Stimulated activated CD8-positive, alpha-beta memory T cell treated with anti-CD3 and anti-CD28 coated beads, Interleukin-15, amount 100 ng/mL, for 4 hours (primary cell): ENCODE measurements at regions not wholly inside any gene's neighbourhood (a gene's known extent, or its start where the extent isn't known, plus 50 kb on each side); places are given as distances from the start of the nearest gene placed in this dataset.
"Not testable (repeated sequence)": the region's sequence is repeated elsewhere in the genome, so short reads cannot be mapped to it uniquely, and the experiment has no call there.

Source experiments
- DNase-seq, 2 donors: peaks; one replicate each; pipeline ENCODE4 v3.0.0-alpha.2; 2020; ENCODE audit warnings: low read depth in 2 of 2

DNA sequence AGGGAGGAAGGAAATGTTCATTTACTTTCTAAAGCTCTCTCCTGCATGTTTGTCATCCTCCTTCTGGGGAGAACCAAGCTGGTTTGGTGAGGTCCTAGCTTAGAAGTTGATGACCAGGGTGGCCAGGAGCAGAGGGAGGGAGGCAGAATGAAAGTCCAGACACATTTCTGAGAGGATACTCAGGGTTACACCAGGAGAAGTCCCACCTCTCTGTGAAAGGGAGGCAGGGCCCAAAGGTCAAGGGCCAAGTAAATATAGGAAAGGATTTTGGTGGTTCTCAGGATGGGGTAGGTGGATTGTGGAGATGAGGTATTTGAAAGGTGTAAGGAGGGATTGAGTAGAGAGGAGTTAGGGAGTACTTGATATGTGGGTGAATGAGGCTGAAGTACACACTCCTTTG, 58.0 kb upstream of the FBXO11 start:
- no peak for DNase-seq

DNA sequence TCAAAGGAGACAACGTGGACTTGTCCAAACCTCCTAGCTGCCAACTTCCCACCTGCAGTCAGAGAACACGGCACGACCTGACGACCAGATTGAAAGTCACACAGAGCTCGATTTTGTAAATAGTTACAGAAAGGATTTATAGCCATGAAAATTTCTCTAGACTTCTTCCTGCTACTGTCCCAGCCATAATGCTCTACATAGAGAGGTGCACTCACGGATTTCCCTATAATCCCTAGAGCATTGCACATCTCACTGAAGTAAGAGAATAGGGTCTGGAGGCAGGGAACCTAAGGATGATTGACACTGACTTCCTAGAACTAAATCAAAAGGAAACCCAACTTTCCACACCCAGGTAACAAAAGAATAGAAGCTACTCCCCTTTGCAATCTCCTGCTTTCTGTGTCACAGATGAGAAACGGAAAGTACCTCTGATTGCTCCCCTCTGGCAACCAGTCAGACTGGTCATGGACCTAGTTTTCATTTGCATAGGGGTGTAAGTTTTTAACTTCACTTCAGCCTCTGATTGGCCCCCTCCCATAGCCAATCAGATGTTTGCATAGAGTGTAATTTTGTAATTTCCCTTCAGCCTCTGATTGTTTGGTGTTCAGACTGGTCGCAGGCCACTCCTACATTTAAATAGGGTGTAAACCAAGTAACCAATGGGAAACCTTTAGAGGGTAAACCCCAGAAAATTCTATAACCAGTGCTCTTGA, 58.6 kb upstream of the FBXO11 start:
- DNase-seq = no peak

DNA sequence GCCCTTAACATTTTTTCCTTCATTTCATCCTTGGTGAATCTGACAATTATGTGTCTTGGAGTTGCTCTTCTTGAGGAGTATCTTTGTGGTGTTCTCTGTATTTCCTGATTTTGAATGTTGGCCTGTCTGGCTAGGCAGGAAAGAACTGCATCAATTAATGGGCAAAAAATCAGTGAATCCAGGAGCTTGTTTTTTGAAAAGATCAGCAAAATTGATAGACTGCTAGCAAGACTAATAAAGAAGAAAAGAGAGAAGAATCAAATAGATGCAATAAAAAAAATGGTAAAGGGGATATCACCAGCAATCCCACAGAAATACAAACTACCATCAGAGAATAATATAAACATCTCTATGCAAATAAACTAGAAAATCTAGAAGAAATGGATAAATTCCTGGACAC, 70.4 kb upstream of the FBXO11 start:
- DNase-seq = not testable (repeated sequence)

DNA sequence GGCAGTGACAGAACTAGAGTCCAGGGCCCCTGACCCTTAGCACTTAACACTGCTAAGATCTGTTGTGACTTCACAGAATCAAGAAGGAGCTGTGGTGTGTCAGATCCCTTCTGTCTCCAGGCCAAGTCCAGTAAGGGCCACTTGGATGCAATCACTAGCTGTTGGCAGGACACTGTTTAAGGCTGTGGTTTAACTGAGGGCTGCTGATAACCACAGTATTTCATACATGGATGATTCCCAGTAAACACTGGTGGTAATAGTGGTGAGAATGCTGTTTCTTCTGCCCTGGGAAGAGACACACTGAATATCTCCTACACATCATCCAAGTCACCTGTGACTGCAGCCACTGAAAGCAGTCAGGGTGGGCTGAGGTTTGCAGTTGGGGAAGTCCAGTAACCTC, 77.7 kb upstream of the FBXO11 start:
- DNase-seq = no peak

DNA sequence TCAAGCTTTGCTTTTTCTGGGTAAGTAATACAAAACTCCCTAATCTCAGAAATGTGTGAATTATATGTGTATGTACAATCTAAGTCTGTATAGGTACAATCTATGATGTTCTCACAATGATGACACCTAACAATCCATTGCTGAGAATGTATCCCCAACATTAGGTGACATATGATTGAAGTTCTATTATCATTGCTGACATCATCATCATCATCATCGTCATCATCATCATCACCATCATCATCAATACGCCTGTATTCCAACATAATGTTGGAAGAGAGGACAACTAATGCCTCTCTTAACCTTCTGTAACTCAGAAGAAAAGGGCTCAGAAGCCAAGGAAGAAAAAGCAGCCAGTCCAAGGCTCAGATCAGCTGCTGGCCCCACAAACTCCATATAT, 84.2 kb upstream of the FBXO11 start:
- DNase-seq = no peak

DNA sequence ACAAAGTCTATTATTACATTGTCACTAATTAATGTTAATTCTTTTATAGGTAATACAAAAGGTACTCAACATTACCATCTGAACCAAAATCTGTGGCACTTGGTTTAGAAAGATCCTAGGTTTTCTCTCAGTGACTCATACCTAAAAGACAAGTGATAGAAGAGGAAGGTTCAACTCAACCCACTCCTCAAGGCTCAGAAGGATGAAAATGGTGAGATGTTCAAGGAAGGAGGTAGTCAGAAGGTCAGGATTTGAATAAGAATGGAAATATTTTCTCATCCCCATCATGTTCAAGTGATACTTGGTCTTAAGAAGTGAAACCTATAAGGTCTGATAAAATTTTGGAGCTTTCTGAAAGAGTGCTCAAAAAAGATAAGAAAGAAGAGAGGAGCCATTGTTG, 86.4 kb upstream of the FBXO11 start:
- no peak for DNase-seq

DNA sequence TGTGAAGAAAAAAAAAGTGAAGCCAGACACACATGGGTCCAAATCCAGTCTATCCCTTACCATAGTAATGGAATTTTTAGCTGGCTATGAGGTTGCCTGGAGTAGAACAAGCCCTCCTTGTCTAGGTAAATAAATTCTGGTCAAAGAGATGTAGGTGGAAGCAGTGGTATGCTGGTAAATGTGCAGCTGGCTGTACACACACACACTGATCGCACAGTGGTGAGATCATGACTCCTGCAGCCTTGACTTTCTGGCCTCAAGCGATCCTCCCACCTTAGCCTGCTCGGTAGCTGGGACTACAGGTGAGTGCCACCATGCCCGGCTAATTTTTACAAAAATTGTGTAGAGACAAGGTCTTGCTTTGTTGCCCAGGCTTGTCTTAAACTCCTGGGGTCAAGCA, 90.5 kb upstream of the FBXO11 start:
- DNase-seq = no peak

DNA sequence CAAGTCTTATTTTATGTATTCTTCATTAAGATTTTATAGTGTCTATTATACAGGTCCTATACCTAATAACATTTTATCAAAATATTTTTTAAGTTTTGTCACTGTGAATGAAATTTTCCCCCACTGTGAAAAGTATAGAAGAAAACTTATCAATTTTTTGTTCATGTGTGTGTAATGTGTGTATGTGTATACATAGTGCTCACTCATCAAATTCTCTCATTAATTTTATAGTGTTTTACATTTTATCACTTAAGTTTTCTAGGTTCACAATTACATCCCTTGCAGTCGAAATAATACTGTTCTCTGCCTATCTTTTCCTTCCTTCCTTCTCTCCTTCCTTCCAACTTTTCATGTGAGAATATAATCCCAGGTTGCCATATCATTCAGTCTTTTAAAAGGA, 93.2 kb upstream of the FBXO11 start:
- no peak for DNase-seq

DNA sequence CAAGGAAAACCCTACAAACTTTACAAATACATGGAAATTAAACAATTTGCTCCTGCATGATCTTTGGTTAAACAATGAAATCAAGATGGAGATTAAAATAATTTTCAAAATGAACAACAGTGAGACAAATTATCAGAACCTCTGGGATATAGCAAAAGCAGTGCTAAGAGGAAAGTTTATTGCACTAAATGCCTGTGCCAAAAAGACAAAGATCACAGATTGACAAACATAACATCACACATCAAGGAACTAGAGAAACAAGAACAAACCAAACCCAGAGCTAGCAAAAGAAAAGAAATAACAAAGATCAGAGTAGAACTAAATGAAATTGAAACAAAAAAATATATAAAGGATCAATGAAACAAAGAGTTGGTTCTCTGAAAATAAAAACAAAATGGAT, 95.2 kb upstream of the FBXO11 start:
- no peak for DNase-seq

DNA sequence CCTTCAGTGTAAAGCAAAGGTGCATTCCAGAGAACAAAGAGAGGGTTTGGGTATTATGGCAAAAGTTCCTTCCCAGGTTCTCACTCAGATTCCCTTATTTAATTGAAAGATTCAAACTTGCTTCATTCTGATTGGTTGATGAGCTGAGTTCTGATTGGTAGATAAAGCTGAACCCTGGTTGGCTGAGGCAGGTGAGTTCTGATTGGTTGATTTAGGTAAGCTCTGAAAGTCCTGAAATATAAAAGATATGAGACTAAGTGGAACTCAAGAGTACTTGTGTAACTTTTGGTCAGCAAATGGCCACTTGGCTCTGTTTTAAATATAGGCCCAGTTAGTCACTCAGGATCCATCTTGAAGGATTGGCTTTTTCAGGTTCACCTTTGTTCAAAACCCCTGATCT, 99.8 kb upstream of the FBXO11 start:
- no peak for DNase-seq

DNA sequence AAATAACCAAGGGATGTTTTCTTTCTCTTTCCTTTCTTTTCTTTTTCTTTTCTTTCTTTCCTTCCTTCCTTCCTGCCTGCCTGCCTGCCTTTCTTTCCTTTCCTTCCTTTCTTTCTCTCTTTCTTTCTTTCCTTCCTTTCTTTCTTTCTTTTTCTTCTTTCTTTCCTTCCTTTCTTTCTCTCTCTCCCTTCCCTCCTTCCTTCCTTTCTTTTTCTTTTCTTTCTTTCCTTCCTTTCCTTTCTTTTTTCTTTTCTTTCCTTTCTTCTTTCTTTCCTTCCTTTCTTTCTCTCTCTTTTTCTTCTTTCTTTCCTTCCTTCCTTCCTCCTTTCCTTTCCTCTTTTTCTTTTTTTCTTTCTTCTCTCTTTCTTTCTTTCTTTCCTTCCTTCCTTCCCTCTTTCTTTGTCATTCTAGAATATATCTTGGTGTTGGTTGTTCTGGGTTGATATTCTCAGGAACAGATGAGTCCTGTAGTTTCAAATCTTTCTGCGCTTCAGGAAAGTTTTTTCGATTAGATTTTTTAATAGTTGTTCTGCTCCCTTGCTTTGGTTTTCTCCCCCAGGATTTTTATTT, 101.5 kb upstream of the FBXO11 start:
- DNase-seq = no peak

DNA sequence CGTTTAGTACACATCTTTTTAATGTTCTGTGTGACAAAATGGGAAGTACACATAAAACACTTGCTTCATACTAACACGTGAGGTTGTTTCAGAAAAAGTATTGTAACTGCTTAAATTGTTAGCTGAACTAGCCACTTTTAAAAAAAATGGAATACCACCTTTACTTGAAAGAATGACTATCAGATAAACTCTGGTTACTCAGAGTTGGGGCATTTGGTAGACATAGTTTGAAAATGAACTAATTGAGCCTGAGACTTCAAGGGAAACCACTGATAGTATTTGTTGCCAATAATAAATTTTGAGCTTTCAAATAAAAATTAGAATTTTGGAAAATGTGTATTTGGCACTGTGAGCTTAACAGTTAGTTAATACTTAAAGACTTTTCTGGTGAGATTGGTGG, 103.0 kb upstream of the FBXO11 start:
- DNase-seq = no peak

DNA sequence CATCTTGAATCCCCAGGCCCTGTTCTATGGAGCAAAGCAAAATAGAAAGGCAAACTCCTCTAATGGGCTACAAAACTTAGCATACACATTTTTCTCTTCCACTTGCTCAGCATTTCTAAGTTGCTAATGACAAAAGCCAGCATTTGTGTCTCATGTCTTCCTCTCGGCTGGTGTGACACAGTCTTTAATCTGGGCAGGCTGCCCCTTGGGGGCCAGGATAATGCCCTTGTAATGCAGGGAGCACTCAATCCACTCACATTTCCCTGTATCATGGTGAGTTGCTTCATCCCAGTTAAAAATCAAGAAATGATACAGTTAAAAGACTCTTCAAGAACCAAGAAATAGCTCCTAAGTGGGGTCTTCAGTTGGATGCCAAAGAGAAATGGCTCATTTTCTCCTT, 109.1 kb upstream of the FBXO11 start:
- DNase-seq = no peak

DNA sequence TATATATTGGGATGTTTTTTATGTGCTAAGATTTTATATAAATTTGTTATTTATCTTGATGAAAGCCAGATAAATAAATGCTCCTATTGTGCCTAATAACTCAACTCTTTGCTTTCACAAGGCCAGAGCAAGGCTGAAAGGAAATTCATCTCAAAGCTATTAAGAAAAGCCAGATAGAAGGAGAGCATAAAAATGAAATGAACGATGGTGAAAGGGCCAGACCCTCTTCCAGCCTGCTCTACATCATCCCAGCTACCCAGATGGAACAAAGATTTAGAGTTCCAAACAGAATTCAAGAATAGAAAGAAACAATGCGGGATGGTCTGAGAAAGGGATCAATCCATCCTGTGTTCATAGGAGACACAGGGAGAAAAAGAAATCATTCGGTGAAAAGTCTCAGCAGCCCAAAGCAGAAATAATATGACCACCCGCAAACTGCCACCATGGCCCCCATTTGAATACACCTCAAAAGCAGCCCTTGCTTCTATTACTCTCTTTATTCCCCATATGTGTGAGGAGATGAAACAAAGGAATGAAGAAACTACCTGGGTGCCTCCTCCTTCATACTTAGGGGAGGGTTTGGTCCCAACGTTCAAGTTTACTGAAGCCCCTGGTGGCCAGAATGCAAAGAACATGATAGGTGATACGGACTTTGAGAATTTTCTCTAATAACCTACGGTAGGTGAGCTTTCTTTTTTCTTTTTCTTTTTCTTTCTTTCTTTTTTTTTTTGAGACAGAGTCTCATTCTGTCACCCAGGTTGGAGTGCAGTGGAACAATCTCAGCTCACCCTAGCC, 110.1 kb upstream of the FBXO11 start:
- no peak for DNase-seq

DNA sequence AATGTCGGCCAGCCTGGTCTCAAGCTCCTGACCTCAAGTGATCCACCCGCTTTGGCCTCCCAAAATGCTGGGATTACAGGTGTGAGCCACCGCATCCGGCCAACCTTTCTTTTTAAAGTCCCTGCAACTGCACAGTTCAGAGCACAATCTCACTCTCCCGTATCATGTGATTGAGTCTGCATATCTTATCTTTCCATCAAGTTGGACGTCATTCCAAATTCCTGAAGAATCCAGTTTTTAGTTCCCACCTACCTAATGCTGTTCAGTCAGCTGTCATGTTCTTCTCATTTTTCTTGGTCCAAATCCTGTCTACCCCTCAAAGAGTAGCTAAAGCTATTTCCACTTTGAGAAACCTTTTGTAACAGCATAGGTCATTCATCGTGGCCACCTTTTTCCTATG, 110.8 kb upstream of the FBXO11 start:
- DNase-seq = no peak

DNA sequence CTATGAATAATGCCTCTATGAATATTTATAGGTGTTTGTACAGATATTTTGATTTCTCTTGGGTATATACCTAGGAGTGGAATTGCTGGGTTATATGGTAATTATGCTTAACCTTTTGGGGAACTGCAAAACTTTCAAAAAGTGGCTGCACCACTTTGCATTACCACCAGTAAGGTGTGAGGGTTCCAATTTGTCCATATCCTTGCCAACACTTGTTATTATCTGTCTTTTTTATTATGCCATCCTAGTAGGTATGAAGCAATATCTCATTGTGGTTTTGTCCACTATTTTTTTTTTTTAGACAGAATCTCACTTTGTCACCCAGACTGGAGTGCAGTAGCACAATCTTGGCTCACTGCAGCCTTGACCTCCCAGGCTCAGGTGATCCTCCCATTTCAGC, 112.2 kb upstream of the FBXO11 start:
- no peak for DNase-seq

DNA sequence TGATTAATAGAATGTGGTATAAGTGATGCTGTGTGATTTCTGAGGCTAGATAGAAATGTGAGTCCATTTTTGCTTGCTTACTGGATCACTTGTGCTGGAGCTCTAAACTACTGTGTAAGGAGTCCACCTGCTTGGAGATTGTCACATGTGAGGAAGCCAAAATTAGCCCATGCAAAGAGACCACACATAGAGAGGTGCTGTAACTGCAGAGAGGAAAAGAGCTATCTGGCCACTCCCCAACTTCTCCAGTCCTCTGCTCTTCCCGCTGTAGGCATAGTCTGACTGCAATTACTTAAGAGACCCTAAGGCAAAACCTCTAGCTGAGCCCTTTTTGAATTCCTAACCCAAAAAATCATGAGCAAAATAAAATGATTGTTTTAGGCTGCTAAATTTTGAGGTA, 120.6 kb upstream of the FBXO11 start:
- DNase-seq = no peak

DNA sequence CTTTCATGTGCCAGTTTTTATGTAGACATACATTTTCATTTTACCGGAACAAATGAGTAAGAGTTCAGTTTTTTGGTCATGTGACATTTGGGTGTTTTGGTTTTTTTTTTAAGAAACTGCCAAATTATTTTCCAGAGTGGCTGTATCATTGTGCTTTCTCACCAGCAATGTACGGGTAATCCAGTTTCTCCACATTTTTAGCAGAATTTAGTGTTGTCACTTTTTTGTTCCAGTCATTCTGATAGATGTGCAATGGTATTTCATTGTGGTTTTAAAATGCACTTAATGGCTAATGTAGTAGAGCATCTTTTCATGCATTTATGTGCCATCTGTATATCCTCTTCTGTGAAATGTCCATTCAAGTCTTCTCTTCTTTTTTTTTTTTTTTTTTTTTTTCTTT, 126.5 kb upstream of the FBXO11 start:
- DNase-seq = no peak

DNA sequence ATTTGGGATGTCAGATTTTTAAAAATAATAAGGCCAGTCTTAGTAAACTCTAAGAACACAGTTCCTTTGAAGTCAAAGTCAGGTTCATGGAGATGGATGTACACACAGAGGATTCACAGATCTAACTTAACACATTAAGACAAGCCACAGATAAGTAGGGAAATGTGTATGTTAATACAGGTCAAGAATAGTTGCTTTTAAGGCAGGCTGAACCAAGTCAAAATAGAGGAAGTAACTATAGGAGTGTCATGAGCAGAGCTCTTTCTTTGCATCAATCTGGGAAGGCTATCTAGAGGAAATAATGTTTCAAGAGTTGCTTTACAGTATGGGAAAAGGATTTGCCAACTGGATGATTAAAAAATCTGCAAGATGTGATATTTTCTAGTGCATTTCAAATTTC, 128.0 kb upstream of the FBXO11 start:
- no peak for DNase-seq

DNA sequence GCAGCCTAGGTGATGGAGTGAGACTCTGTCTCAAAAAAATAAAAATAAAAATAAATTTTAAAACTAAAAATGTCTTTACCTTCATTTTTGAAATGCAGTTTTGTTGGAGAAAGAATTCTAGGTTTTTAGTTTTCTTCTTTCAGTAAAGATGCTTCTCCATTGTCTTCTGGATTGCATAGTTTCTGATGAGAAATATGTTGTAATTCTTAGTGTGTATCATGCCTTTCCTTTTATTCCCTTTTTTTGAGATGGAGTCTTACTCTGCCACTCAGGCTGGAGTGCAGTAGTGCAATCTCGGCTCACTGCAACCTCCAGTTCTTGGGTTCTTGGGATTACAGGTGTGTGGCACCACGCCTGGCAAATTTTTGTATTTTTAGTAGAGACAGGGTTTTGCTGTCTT, 130.0 kb upstream of the FBXO11 start:
- DNase-seq = no peak

DNA sequence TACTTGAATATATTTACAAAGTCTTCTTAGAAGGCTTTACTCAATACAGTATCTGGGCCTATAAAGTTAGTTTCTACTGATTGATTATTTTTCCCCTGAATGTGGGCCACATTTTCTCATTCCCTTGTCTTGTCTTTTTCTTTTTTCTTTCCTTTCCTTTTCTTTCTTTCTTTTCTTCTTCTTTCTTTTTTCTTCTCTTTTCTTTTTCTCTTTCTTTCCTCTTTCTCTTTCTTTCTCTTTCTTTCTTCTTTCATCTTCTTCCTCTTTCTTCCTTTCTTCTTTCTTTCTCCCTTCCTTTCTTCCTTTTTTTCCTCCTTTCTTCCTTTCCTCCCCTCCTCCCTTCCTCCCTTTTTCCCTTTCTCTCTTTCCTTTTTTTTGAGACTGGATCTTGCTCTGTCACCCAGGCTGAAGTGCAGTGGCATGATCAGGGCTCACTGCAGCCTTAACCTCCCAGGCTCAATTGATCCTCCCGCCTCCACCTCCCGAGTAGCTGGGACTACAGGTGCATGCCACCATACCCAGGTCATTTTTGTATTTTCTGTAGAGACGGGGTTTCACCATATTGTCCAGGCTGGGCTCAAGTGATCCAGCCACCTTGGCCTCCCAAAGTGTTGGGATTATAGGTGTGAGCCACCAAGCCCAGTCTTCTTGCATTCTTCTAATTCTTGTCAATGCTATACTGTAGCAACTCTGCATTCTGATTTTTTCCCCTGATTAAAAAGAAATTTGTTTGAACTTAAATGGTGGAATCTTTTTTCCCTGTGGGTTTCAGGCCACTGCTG, 133.1 kb upstream of the FBXO11 start:
- no peak for DNase-seq

DNA sequence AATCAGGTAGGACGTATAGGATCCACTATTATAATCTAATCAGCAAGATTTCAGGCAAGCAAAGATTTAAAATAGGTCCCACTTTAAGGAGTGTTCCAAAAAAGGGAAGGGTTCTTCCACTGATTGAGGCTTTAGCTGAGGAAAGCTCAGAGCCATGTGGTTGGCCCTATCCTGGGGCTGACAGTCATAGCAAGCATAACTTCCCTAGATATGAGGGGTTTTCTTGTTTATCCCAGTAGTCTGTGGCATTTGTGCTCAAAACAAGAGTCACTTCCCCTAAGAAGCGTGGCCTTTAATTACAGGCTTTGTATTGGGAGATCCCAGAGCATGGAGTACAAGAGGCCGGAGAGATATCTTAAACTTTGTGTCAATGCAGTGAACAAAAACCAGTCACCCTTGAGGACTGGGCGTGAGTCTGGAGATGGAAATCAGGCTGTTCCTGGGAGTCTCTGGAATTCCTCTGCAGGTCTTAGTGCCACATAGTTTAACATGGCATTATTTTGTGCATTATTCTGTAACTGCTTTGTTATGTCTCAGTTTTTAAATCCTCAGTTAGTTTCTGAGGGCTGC, 136.9 kb upstream of the FBXO11 start:
- no peak for DNase-seq
